Ishikawa (cell line): ENCODE measurements at regions not wholly inside any gene's neighbourhood (a gene's known extent, or its start where the extent isn't known, plus 50 kb on each side); places are given as distances from the start of the nearest gene placed in this dataset.

Experiments
- CEBPB ChIP-seq: IDR thresholded peaks from 2 replicates; pipeline ENCODE4 v1.6.1; 2012
- EGR1 ChIP-seq: IDR thresholded peaks from 2 replicates; pipeline ENCODE4 v1.6.1; 2012
- EP300 ChIP-seq: IDR thresholded peaks from 2 replicates; pipeline ENCODE4 v1.6.1; 2012; ENCODE audit warnings: borderline replicate concordance
- FOXM1 ChIP-seq: IDR thresholded peaks from 2 replicates; pipeline ENCODE4 v1.6.1; 2012; ENCODE audit warnings: low read depth, borderline replicate concordance
- MAX ChIP-seq: IDR thresholded peaks from 2 replicates; pipeline ENCODE4 v1.6.1; 2012
- NFIC ChIP-seq: IDR thresholded peaks from 2 replicates; pipeline ENCODE4 v1.6.1; 2012
- REST ChIP-seq: IDR thresholded peaks from 2 replicates; pipeline ENCODE4 v1.6.1; 2012; ENCODE audit warnings: low read depth, mild to moderate bottlenecking
- TAF1 ChIP-seq: IDR thresholded peaks from 2 replicates; pipeline ENCODE4 v1.6.1; 2012; ENCODE audit warnings: low read depth, mild to moderate bottlenecking
- USF1 ChIP-seq: IDR thresholded peaks from 2 replicates; pipeline ENCODE4 v1.6.1; 2012

- TF ChIP-seq MAX: no peak
- no peak for TF ChIP-seq EP300
- no peak for TF ChIP-seq FOXM1
- TF ChIP-seq USF1: no peak
- no peak for TF ChIP-seq REST
- TF ChIP-seq EGR1: no peak
- no peak for TF ChIP-seq TAF1
- TF ChIP-seq NFIC: no peak
- TF ChIP-seq CEBPB: no peak
These were observed 475.4 kb downstream of the IGSF11 start for GRCh38 chr3:118559286-118559685.
